ENCODE measurements at regions not wholly inside any gene's neighbourhood (a gene's known extent, or its start where the extent isn't known, plus 50 kb on each side); places are given as distances from the start of the nearest gene placed in this dataset.
"Not testable (repeated sequence)": the region's sequence is repeated elsewhere in the genome, so short reads cannot be mapped to it uniquely, and the experiment has no call there.

DNA sequence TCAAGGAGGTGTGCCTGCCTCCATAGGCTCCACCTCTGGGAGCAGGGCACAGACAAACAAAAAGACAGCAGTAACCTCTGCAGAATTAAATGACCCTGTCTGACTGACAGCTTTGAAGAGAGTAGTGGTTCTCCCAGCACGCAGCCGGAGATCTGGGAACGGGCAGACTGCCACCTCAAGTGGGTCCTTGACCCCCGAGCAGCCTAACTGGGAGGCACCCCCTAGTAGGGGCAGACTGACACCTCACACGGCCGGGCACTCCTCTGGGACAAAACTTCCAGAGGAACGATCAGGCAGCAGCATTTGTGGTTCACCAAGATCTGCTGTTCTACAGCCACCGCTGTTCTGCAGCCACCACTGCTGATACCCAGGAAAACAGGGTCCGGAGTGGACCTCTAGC lies 378.2 kb downstream of the PTH2R start:
- not testable (repeated sequence) for H3K36me3 Mint-ChIP-seq (ENCODE audit: low read depth); H3K9me3 Mint-ChIP-seq; H3K27me3 Mint-ChIP-seq (ENCODE audit: low read depth)

DNA sequence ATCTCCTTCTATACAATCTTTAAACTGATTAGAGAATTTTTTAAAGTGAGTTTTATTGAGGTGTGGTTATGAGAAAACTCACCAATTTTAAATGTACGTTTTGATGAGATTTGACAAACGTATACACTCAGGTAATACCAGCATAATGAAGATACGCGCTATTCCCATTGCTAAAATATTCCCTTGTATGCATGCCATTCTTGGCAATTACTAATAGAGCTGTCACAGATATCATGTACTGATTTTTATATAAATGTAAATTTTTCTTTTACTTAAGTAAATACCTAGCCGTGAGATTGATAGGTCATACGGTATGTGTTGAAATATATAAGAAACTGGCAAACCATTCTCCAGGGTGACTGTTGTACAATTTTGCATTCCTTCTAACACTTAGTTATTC lies 384.7 kb downstream of the PTH2R start:
- H3K27ac Mint-ChIP-seq = no peak overlapping the region
- no peaks in the 10 kb centered on the region for H3K36me3 Mint-ChIP-seq (ENCODE audit: low read depth)
- H3K4me3 Mint-ChIP-seq = no peak overlapping the region
- no peaks in the 10 kb centered on the region for H3K4me1 Mint-ChIP-seq (ENCODE audit: low read depth)
- H3K9me3 Mint-ChIP-seq = no peaks in the 10 kb centered on the region
- no peaks in the 10 kb centered on the region for H3K27me3 Mint-ChIP-seq (ENCODE audit: low read depth)

More for the DNA sequence above, 378.2 kb downstream of the PTH2R start:
- not testable (repeated sequence) for H3K27ac Mint-ChIP-seq; H3K4me3 Mint-ChIP-seq; H3K4me1 Mint-ChIP-seq (ENCODE audit: low read depth)

GRCh38 chr2:208792766-208793165 lies 386.2 kb downstream of the PTH2R start:
- no peaks in the 10 kb centered on the region for H3K27me3 Mint-ChIP-seq (ENCODE audit: low read depth)
- no peaks in the 10 kb centered on the region for H3K4me1 Mint-ChIP-seq (ENCODE audit: low read depth)
- no peak overlapping the region for H3K4me3 Mint-ChIP-seq
- no peaks in the 10 kb centered on the region for H3K36me3 Mint-ChIP-seq (ENCODE audit: low read depth)
- no peak overlapping the region for H3K27ac Mint-ChIP-seq
- H3K9me3 Mint-ChIP-seq = no peaks in the 10 kb centered on the region

DNA sequence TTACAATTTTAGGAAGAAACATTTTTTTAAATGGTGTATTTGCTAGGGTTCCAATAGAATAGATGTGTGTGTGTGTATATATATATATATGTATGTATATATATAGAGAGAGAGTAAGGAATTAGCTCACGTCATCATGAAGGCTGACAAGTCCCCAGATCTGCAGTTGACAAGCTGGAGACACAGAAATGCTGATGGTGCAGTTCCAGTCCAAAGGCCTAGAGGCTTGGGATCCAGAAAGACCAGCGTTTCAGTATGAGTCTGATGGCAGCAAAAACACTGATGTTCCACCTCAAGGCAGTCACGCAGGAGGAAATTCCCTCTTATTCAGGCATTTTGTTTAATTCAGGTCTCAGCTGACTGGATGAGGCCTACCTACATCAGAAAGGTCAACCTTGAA lies 386.8 kb downstream of the PTH2R start:
- no peaks in the 10 kb centered on the region for H3K9me3 Mint-ChIP-seq
- no peak overlapping the region for H3K4me3 Mint-ChIP-seq
- H3K27ac Mint-ChIP-seq = no peak overlapping the region
- no peaks in the 10 kb centered on the region for H3K4me1 Mint-ChIP-seq (ENCODE audit: low read depth)
- no peaks in the 10 kb centered on the region for H3K36me3 Mint-ChIP-seq (ENCODE audit: low read depth)
- H3K27me3 Mint-ChIP-seq (ENCODE audit: low read depth) = no peaks in the 10 kb centered on the region

GRCh38 chr2:208794288-208794975 lies 387.8 kb downstream of the PTH2R start:
- no peaks in the 10 kb centered on the region for H3K9me3 Mint-ChIP-seq
- H3K27me3 Mint-ChIP-seq (ENCODE audit: low read depth) = no peaks in the 10 kb centered on the region
- no peak overlapping the region for H3K27ac Mint-ChIP-seq
- no peaks in the 10 kb centered on the region for H3K4me1 Mint-ChIP-seq (ENCODE audit: low read depth)
- H3K4me3 Mint-ChIP-seq = no peak overlapping the region
- H3K36me3 Mint-ChIP-seq (ENCODE audit: low read depth) = no peaks in the 10 kb centered on the region

DNA sequence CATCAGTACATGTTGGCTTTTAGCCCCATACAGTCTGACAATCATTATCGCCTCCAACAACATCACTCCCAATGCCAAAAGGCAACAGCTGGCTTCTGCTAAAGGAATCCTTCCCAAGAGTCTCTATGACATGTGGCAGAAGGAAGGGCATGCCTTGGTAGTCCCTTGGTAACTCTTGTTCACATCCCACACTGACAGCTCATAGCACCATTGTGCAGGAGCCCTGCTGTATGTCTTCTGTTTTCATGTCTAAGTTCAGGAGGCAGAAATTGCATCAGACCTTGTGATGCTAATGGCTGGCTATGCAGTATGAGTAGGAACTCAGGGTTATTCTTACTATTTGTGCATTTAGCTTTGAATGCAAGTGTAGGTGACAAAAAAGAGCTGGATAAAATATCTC lies 392.1 kb downstream of the PTH2R start:
- no peaks in the 10 kb centered on the region for H3K4me1 Mint-ChIP-seq (ENCODE audit: low read depth)
- no peak overlapping the region for H3K27ac Mint-ChIP-seq
- no peaks in the 10 kb centered on the region for H3K36me3 Mint-ChIP-seq (ENCODE audit: low read depth)
- H3K9me3 Mint-ChIP-seq = peaks cover 10% of the 10 kb centered on the region
- H3K27me3 Mint-ChIP-seq (ENCODE audit: low read depth) = no peaks in the 10 kb centered on the region
- H3K4me3 Mint-ChIP-seq = no peak overlapping the region

GRCh38 chr2:208799397-208799796 lies 392.8 kb downstream of the PTH2R start:
- H3K9me3 Mint-ChIP-seq = peaks cover 10% of the 10 kb centered on the region
- H3K36me3 Mint-ChIP-seq (ENCODE audit: low read depth) = no peaks in the 10 kb centered on the region
- H3K4me1 Mint-ChIP-seq (ENCODE audit: low read depth) = no peaks in the 10 kb centered on the region

GRCh38 chr2:208800887-208801286 lies 394.3 kb downstream of the PTH2R start:
- not testable (repeated sequence) for H3K4me3 Mint-ChIP-seq; H3K27ac Mint-ChIP-seq; H3K27me3 Mint-ChIP-seq (ENCODE audit: low read depth); H3K36me3 Mint-ChIP-seq (ENCODE audit: low read depth); H3K4me1 Mint-ChIP-seq (ENCODE audit: low read depth)
- peaks cover 10% of the 10 kb centered on the region for H3K9me3 Mint-ChIP-seq

More at GRCh38 chr2:208799397-208799796, 392.8 kb downstream of the PTH2R start:
- Mint-ChIP-seq H3K27me3 (ENCODE audit: low read depth) (no peaks in the 10 kb centered on the region), H3K4me3 (no peak overlapping the region), H3K27ac (no peak overlapping the region)

DNA sequence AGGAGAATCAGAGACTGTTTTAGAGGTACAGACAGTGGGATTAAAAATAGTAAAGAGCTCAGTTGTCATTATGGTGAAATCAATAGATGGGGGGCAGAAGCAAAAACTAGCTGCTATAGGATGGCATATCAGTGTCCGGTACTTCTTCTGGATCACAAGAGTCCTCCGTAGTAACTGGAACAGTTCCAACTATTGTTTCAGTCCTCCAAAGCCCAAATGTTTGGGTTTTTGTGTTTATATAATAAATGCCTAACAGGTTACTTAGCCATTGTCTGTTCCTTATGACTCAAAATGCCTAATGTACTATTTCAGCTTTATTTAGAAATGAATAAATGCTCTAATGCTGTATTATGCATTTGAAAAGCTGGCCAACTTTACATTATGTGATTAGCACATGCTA lies 401.2 kb downstream of the PTH2R start:
- Mint-ChIP-seq H3K4me3 (no peak overlapping the region), H3K36me3 (ENCODE audit: low read depth) (no peaks in the 10 kb centered on the region)

GRCh38 chr2:208811885-208812284 lies 405.3 kb downstream of the PTH2R start:
- not testable (repeated sequence) for H3K4me1 Mint-ChIP-seq (ENCODE audit: low read depth); H3K36me3 Mint-ChIP-seq (ENCODE audit: low read depth); H3K9me3 Mint-ChIP-seq; H3K27me3 Mint-ChIP-seq (ENCODE audit: low read depth); H3K27ac Mint-ChIP-seq; H3K4me3 Mint-ChIP-seq

More for the DNA sequence above, 401.2 kb downstream of the PTH2R start:
- Mint-ChIP-seq H3K27me3 (ENCODE audit: low read depth) (no peaks in the 10 kb centered on the region), H3K27ac (no peak overlapping the region), H3K9me3 (peaks cover 4% of the 10 kb centered on the region), H3K4me1 (ENCODE audit: low read depth) (no peaks in the 10 kb centered on the region)

DNA sequence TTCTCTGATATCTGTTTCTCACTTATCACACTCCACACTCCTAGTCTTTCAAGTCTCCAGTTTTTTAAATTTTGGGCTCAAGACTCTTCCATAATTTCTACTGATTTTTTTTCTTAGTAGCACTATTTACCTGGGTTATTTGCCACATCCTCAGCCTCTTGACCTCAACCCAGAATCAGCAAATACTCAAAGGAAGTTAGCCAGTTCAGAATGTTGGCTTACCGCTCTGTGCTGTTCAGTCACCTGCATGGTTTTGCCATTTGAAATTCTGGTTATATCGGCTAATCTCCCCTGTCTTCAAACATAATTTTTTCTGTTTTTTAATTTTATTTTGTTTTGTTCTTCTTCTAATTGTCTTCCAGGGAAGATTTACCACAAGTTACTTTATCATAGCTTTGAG lies 412.6 kb downstream of the PTH2R start:
- no peak overlapping the region for H3K4me3 Mint-ChIP-seq
- H3K36me3 Mint-ChIP-seq (ENCODE audit: low read depth) = no peaks in the 10 kb centered on the region
- no peaks in the 10 kb centered on the region for H3K9me3 Mint-ChIP-seq
- H3K27me3 Mint-ChIP-seq (ENCODE audit: low read depth) = no peaks in the 10 kb centered on the region
- H3K4me1 Mint-ChIP-seq (ENCODE audit: low read depth) = no peaks in the 10 kb centered on the region
- no peak overlapping the region for H3K27ac Mint-ChIP-seq

- no peaks in the 10 kb centered on the region for H3K36me3 Mint-ChIP-seq (ENCODE audit: low read depth)
- no peaks in the 10 kb centered on the region for H3K27me3 Mint-ChIP-seq (ENCODE audit: low read depth)
- H3K4me3 Mint-ChIP-seq = no peak overlapping the region
- no peaks in the 10 kb centered on the region for H3K4me1 Mint-ChIP-seq (ENCODE audit: low read depth)
- H3K27ac Mint-ChIP-seq = no peak overlapping the region
- no peaks in the 10 kb centered on the region for H3K9me3 Mint-ChIP-seq
These were observed 413.6 kb downstream of the PTH2R start for GRCh38 chr2:208820014-208820688.

DNA sequence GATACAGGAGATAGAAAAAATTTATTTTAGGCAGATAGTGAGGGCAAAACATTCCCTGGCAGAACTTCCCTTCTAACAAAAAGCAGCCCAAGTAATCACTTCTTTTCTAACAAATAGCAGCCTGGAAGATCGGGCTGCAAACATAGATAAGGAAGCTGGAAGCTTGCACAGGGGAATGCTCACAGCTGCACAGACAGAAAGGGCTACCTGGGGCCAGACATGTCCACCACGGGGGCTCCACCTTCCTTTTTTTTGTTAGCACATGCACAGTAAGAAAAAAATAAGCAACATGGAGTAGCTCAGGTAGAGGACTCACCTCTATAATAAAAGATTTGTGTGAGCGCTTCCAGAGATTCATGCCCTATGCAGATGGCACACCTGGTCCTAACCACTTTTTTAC lies 420.5 kb downstream of the PTH2R start:
- Mint-ChIP-seq H3K27ac (no peak overlapping the region), H3K27me3 (ENCODE audit: low read depth) (no peaks in the 10 kb centered on the region), H3K36me3 (ENCODE audit: low read depth) (no peaks in the 10 kb centered on the region), H3K4me3 (no peak overlapping the region), H3K4me1 (ENCODE audit: low read depth) (no peaks in the 10 kb centered on the region), H3K9me3 (peaks cover 7% of the 10 kb centered on the region)

- no peak overlapping the region for H3K27ac Mint-ChIP-seq
- H3K27me3 Mint-ChIP-seq (ENCODE audit: low read depth) = no peaks in the 10 kb centered on the region
- H3K4me1 Mint-ChIP-seq (ENCODE audit: low read depth) = no peaks in the 10 kb centered on the region
- H3K9me3 Mint-ChIP-seq = peaks cover 7% of the 10 kb centered on the region
- no peak overlapping the region for H3K4me3 Mint-ChIP-seq
- no peaks in the 10 kb centered on the region for H3K36me3 Mint-ChIP-seq (ENCODE audit: low read depth)
These were observed 421.1 kb downstream of the PTH2R start for GRCh38 chr2:208827549-208828221.

DNA sequence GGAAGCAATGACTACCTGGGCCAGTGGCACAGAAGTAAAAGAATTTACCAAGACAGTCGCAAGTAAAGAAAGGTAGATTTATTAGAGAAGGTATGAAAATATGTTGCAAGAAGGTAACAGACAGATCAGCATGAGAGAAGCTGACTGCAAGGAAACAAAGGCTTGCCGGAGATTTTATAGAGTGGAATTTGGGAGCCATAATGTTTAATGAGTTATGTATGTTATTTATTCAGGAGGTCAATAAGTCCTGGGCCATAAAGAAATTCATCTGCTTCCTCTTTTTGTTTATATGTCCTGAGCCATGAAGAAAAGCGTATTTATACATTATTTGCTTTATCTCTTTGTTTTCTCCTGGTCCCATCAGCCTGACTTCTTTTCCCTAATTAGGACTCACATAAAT lies 423.6 kb downstream of the PTH2R start:
- no peaks in the 10 kb centered on the region for H3K36me3 Mint-ChIP-seq (ENCODE audit: low read depth)
- H3K4me1 Mint-ChIP-seq (ENCODE audit: low read depth) = no peaks in the 10 kb centered on the region
- H3K27ac Mint-ChIP-seq = no peak overlapping the region
- no peaks in the 10 kb centered on the region for H3K27me3 Mint-ChIP-seq (ENCODE audit: low read depth)
- peaks cover 7% of the 10 kb centered on the region for H3K9me3 Mint-ChIP-seq
- no peak overlapping the region for H3K4me3 Mint-ChIP-seq
